IPS DF 6.9 (cell line): ENCODE measurements at regions not wholly inside any gene's neighbourhood (a gene's known extent, or its start where the extent isn't known, plus 50 kb on each side); places are given as distances from the start of the nearest gene placed in this dataset.
"Not testable (repeated sequence)": the region's sequence is repeated elsewhere in the genome, so short reads cannot be mapped to it uniquely, and the experiment has no call there.

Experiments
- DNase-seq: peaks from one replicate; pipeline ENCODE4 v3.0.0-alpha.2; 2013; ENCODE audit warnings: low read depth, low spot score
- H3K27ac ChIP-seq: one replicate; pipeline ENCODE4 v1.5.1; 2013; ENCODE audit warnings: low read length, control low read depth
- H3K27me3 ChIP-seq: 2 replicates; pipeline ENCODE4 v1.6.1; 2013; ENCODE audit warnings: mild to moderate bottlenecking, low read length; ENCODE audit not compliant: control insufficient read depth, insufficient read depth
- H3K36me3 ChIP-seq: 2 replicates; pipeline ENCODE4 v1.6.1; 2013; ENCODE audit warnings: low read length; ENCODE audit not compliant: control insufficient read depth, insufficient read depth
- H3K4me1 ChIP-seq: 2 replicates; pipeline ENCODE4 v1.6.1; 2013; ENCODE audit warnings: low read length; ENCODE audit not compliant: control insufficient read depth, insufficient read depth
- H3K4me3 ChIP-seq: 2 replicates; pipeline ENCODE4 v1.5.1; 2013; ENCODE audit warnings: mild to moderate bottlenecking, low read length
- H3K9me3 ChIP-seq: 2 replicates; pipeline ENCODE4 v1.6.1; 2013; ENCODE audit warnings: low read length, inconsistent platforms; ENCODE audit not compliant: control insufficient read depth, insufficient read depth
- WGBS: extraction: QIAGEN DNeasy Blood & Tissue Kit; methylation state at CpG from one replicate; pipeline ENCODE4 v1.1.7; 2013; ENCODE audit warnings: mixed read lengths, missing lambda C conversion rate; ENCODE audit not compliant: insufficient read length, insufficient coverage; 5-methylcytosine and 5-hydroxymethylcytosine counted together

DNA sequence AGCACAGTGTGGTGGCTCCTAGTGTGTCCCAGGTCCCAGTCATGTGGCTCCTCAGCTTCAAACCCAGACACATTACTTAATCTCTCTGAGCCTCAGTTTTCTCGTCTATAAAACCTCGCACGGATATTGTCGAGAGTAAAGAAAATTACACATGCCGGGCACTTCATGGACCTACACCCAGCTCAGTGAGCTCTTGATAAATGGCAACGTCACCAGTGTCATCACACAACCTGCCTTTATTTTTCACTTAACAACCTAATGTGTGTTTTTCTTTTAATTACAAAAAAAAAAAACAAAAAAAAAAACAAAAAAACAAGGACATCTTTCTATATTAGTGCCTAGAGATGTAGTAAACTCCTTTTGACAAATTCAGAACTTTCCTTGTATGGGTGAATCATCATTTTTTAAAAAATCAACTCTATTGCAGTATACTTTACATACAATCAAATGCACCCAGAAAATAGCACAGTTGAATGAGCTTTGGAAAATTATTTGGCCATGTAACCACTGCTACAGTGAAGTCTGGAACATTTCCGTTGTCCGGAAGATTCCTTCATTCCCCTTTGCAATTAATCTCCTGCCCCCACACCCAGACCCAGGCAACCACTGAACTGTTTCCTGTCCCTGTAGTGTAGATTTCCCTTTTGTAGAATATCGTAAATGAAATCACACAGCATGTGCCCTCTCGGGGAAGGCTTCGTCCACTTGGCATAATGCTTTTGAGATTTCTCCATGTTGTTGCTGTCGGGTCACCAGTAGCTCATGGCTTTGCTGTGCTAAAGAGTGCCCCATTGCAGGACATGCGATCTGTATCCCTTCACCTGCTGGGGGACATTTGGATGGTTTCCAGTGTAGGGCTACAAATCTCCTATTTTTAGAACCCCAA is 100.4 kb upstream of the LARP1 start:
- Histone ChIP-seq H3K27ac (no peak overlapping the region), H3K4me3 (no peak overlapping the region), H3K9me3 (no peaks in the 10 kb centered on the region), H3K4me1 (no peaks in the 10 kb centered on the region), H3K27me3 (no peaks in the 10 kb centered on the region), H3K36me3 (no peaks in the 10 kb centered on the region)
- WGBS: no CpG with 5 or more reads among the region's 13 CpGs
- no peak for DNase-seq

- Histone ChIP-seq H3K4me3 (no peak overlapping the region), H3K27ac (no peak overlapping the region), H3K9me3 (no peaks in the 10 kb centered on the region), H3K36me3 (no peaks in the 10 kb centered on the region), H3K4me1 (no peaks in the 10 kb centered on the region), H3K27me3 (no peaks in the 10 kb centered on the region)
- WGBS: no CpG with 5 or more reads among the region's 4 CpGs
- DNase-seq: no peak
These were observed 101.3 kb upstream of the LARP1 start for GRCh38 chr5:154653764-154654485.

DNA sequence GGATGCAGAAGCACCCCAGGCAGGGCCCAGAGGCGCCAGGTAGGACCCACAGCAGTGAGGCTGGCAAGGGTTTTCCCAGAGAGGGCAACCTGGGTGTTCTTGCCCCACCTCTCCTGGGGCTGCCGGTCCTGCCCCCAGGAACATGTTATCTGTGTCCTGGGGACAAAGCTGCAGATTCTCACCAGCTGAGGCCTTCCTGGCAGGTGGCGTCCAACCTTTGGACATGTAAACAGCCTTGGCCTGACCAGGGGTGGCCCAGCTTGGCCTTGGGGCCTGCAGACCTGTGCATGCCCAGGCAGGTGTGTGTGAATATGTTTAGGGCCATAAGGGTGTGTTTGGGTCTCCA is 101.8 kb upstream of the LARP1 start:
- no peaks in the 10 kb centered on the region for H3K9me3 ChIP-seq
- no peak overlapping the region for H3K27ac ChIP-seq
- no CpG with 5 or more reads among the region's 3 CpGs for WGBS
- no peak overlapping the region for H3K4me3 ChIP-seq
- H3K27me3 ChIP-seq: no peaks in the 10 kb centered on the region
- no peak for DNase-seq
- no peaks in the 10 kb centered on the region for H3K4me1 ChIP-seq
- no peaks in the 10 kb centered on the region for H3K36me3 ChIP-seq

GRCh38 chr5:154652746-154653417 is 102.3 kb upstream of the LARP1 start:
- no CpG with 5 or more reads among the region's 5 CpGs for WGBS
- Histone ChIP-seq H3K9me3 (no peaks in the 10 kb centered on the region), H3K27ac (no peak overlapping the region), H3K4me3 (no peak overlapping the region), H3K36me3 (no peaks in the 10 kb centered on the region), H3K4me1 (no peaks in the 10 kb centered on the region), H3K27me3 (no peaks in the 10 kb centered on the region)
- no peak for DNase-seq

DNA sequence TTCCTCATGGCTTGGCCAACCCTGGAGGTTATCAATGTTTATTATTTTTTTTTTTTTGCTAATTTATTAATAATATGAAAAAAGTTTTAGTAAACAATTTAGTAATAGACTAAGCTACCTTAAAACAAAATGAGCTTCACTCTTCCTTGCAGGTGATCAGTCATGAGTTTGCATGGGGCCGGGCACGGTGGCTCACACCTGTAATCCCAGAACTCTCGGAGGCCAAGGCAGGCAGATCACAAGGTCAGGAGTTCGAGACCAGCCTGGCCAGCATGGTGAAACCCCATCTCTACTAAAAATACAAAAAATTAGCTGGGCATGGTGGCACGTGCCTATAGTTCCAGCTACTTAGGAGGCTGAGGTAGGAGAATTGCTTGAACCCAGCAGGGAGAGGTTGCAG is 103.4 kb upstream of the LARP1 start:
- not testable (repeated sequence) for H3K27me3 ChIP-seq, H3K4me3 ChIP-seq, DNase-seq, H3K36me3 ChIP-seq, H3K9me3 ChIP-seq, H3K27ac ChIP-seq, H3K4me1 ChIP-seq
- no CpG with 5 or more reads among the region's 5 CpGs for WGBS

DNA sequence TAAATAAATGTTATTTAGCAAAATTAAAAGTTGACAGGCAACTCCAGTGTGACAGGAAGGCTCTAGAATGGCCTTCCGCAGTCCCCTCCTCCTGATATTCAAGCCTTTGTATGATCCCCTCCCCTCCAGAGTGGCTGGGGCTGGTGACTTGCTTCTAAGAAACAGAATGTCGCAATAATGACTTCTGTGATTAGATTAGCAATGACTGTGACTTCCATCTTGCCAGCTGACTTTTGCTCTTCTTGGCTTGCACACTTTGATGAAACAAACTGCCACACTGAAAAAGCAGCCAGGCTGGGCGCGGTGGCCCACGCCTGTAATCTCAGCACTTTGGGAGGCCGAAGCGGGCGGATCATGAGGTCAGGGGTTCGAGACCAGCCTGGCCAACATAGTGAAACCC is 106.5 kb upstream of the LARP1 start:
- Histone ChIP-seq H3K9me3 (no peaks in the 10 kb centered on the region), H3K27ac (no peak overlapping the region), H3K36me3 (no peaks in the 10 kb centered on the region), H3K27me3 (no peaks in the 10 kb centered on the region; the same call in 1 of the 2 replicates), H3K4me3 (no peak overlapping the region), H3K4me1 (no peaks in the 10 kb centered on the region)
- no CpG with 5 or more reads among the region's 9 CpGs for WGBS
- DNase-seq: no peak

DNA sequence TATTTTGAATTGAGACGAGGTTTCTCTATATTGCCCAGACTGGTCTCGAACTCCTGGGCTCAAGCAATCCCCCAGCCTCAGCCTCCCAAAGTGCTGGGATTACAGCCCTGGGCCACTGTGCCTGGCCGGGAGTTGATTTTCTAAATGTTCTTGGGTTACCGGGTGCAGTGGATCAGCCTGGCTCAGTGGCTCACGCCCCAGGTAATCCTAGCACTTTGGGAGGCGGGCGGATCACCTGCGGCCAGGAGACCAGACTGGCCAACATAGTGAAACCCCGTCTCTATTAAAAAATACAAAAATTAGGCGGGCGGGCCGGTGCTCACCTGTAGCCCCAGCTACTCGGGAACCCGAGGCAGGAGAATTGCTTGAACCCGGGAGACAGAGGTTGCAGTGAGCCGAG is 106.9 kb upstream of the LARP1 start:
- WGBS: no CpG with 5 or more reads among the region's 16 CpGs
- no peak for DNase-seq

DNA sequence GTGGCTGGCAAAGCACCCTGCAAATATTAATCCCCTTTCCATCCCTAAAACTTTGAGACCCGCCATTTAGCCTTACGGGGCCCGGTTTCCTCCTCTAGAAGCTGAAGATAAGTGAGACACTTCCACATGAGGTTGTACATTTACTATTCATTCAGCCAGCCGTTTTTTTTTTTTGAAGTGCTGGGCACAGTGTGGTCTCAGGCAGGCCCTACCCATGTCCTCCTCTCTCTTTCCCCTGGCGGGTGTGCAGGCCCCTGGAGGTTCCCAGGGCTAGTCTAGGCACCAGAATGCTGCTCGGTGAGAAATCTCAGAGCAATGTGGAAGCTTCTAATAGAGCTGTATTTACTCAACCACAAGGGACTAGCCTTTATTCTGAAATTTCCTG is 107.4 kb upstream of the LARP1 start:
- H3K4me3 ChIP-seq: peak overlapping the region; percentile 3; the same call in 1 of the 2 replicates
- H3K4me1 ChIP-seq: no peaks in the 10 kb centered on the region
- H3K27ac ChIP-seq: no peak overlapping the region
- no peaks in the 10 kb centered on the region for H3K36me3 ChIP-seq
- no peaks in the 10 kb centered on the region; the same call in 1 of the 2 replicates for H3K27me3 ChIP-seq
- no CpG with 5 or more reads among the region's 6 CpGs for WGBS
- DNase-seq: no peak
- no peaks in the 10 kb centered on the region for H3K9me3 ChIP-seq

More for the DNA sequence above, 106.9 kb upstream of the LARP1 start:
- Histone ChIP-seq H3K9me3 (no peaks in the 10 kb centered on the region), H3K4me1 (no peaks in the 10 kb centered on the region), H3K36me3 (no peaks in the 10 kb centered on the region), H3K27me3 (no peaks in the 10 kb centered on the region; the same call in 1 of the 2 replicates), H3K27ac (no peak overlapping the region), H3K4me3 (no peak overlapping the region)

- no peak for DNase-seq
These were observed 107.9 kb upstream of the LARP1 start for GRCh38 chr5:154647114-154647760.

GRCh38 chr5:154646745-154647113 is 108.4 kb upstream of the LARP1 start:
- no peak overlapping the region; the same call in 1 of the 2 replicates for H3K4me3 ChIP-seq
- no peaks in the 10 kb centered on the region for H3K4me1 ChIP-seq
- no peaks in the 10 kb centered on the region for H3K9me3 ChIP-seq
- no peak overlapping the region for H3K27ac ChIP-seq
- no CpG with 5 or more reads among the region's 24 CpGs for WGBS
- DNase-seq: no peak
- no peaks in the 10 kb centered on the region; the same call in 1 of the 2 replicates for H3K27me3 ChIP-seq
- H3K36me3 ChIP-seq: no peaks in the 10 kb centered on the region

More at GRCh38 chr5:154647114-154647760, 107.9 kb upstream of the LARP1 start:
- no peaks in the 10 kb centered on the region; the same call in 1 of the 2 replicates for H3K27me3 ChIP-seq
- no peak overlapping the region for H3K27ac ChIP-seq
- H3K4me1 ChIP-seq: no peaks in the 10 kb centered on the region
- no CpG with 5 or more reads among the region's 36 CpGs for WGBS
- no peaks in the 10 kb centered on the region for H3K36me3 ChIP-seq
- H3K4me3 ChIP-seq: peak overlapping the region; percentile 3; the same call in 1 of the 2 replicates
- no peaks in the 10 kb centered on the region for H3K9me3 ChIP-seq
